ENCODE measurements at regions not wholly inside any gene's neighbourhood (a gene's known extent, or its start where the extent isn't known, plus 50 kb on each side); places are given as distances from the start of the nearest gene placed in this dataset.
"Not testable (repeated sequence)": the region's sequence is repeated elsewhere in the genome, so short reads cannot be mapped to it uniquely, and the experiment has no call there.

- no peak for DNase-seq
Observed at GRCh38 chr5:66354422-66354821, 210.3 kb downstream of the SREK1 start.

GRCh38 chr5:66356011-66356565 is 212.0 kb downstream of the SREK1 start:
- DNase-seq = no peak

DNA sequence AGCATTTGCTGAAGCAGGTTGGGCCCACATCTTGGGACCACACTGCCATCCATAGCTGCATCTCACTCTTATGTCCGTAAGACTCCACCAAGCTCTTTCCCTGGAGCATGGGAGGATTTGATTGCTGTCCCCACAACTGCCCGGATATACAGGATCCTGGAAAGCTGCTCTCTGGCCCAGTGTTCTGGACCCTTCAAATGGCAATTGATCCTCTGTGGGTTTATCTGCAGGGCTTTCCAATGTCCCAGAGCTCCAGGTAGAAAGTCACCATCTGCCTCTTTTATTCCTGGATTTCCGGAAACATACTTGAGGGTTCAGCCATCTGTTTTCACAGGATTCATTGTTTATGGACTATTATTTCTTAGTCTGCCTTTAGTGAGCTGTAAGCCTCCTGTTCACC is 214.6 kb downstream of the SREK1 start:
- DNase-seq = no peak

- DNase-seq = no peak
Observed at GRCh38 chr5:66361070-66361469, 217.0 kb downstream of the SREK1 start.

DNA sequence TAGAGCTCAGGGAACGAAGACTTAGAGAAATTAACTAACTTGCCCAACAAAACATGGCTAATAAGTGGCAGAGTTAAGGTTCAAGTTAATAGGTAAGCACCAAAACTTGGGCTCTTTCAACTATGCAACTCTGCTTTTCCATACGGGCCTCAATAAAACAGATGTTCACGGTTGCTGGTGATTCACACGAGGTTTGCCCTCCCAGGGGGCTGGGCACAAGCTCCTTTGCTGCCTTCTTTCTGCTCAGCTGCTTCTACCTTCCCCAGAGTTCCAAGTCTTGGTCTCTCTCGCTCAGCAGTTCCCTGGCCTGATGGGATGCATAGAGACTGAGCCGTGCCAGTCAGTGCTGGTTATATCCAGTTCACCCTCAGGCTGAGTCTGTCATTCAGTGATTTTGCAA is 217.9 kb downstream of the SREK1 start:
- DNase-seq = no peak

DNA sequence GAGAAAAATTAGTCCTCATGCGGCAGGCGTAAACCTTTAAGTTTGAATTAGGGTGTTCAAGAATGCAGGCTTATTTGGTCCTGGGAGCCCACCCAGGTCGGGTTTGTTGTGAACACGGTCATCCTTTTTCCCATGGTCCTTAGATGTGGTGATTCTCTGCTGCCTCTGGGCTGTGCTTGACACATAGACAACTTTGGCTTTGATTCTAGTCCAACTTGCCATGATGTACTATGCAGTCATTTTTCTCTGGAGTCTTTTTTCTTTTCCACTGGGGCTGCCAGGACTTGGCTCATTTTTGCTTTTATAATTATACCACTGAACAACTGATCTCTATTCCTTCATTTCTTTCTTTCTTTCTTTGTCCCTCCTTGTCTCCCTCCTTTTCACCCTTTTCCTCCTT is 218.6 kb downstream of the SREK1 start:
- DNase-seq = no peak

DNA sequence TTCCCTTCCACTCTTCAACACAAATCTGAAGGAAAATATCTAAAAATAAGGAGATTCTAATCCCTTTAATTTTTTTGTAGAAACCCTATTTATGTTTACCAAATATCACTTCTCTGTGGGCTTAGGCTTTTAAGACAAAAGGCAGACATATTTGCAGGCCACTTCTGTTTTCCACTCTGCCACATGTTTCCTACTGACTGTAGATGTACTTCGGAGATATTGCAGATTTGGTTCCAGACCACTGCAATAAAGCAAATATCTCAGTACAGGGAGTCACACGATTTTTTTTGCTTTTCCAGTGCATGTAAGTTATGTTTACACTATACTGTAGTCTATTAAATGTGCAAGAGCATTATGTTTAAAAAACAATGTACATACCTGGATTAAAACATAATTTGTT is 219.0 kb downstream of the SREK1 start:
- DNase-seq = no peak

DNA sequence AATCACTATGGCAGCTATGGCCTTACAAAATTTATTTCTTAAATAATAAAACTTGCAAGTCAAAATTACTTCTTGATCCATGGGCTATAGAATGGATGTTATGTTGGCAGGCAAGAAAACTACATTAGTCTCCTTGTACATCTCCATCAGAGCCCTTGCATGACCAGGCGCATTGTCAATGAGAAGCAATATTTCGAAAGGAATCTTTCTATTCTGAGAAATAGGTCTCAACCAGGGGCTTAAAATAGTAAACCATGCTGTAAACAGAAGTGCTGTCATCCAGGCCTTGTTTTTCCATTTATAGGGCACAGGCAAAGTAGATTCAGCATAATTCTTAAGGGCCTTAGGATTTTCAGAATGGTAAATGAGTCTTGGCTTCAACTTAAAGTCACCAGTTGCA is 220.1 kb downstream of the SREK1 start:
- DNase-seq = no peak

- no peak for DNase-seq
Observed at GRCh38 chr5:66365981-66366380, 221.9 kb downstream of the SREK1 start.

DNA sequence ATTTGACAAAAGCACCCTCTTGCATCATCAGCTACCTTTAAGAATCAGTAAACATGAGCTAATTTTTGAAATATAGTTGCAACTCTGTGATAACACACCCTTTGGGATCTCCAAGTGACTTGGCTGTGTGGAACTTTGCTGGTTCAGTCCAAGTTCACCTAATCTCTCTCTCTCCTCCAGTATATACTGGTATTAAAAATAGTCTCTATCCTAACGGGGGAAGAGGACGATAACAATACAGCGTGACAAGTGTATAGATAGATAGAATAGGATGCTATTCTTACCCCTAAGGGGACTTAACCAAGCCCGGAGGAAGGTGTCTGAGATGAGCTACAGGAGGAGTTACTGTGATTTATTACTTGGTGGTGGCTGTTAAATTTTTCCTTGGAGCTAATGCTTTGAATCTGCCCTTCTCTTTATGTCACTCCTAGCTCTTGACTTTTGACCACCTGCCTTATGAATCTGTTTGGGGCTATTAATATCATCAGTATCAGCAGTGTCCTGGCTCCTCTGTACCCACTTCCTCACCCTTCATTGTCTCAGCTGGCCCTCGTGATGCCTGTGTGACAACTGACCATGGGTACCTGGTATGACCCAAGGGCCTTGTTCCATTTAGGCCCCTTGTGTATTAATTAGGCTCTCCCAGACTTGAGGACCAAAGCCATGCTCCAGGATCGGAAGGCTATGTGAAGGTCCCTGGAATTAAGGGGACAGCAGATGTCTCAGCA is 223.9 kb downstream of the SREK1 start:
- no peak for DNase-seq

DNA sequence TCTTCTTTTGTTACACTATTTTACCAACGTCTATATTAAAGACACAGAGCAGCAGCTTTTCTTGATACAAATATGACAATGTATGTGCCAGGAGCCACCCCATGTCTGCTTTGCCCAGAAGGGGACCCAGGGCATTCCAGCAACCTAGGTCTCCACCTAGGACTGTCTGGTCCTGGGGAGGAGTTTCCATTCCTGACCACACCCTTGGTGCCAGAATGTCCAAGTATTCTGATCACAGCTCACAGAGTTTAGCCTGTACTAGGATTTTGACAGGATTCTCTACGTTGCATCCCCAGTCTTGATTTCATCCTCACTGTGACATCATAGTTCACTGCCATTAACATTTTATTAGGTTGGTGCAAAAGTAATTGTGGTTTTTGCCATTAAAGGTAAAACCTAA is 224.7 kb downstream of the SREK1 start:
- no peak for DNase-seq

GRCh38 chr5:66377747-66378146 is 218.4 kb upstream of the MAST4 start:
- DNase-seq = no peak

GRCh38 chr5:66378407-66378806 is 217.8 kb upstream of the MAST4 start:
- DNase-seq = no peak

- DNase-seq = no peak
Observed at GRCh38 chr5:66382152-66382551, 214.0 kb upstream of the MAST4 start.

DNA sequence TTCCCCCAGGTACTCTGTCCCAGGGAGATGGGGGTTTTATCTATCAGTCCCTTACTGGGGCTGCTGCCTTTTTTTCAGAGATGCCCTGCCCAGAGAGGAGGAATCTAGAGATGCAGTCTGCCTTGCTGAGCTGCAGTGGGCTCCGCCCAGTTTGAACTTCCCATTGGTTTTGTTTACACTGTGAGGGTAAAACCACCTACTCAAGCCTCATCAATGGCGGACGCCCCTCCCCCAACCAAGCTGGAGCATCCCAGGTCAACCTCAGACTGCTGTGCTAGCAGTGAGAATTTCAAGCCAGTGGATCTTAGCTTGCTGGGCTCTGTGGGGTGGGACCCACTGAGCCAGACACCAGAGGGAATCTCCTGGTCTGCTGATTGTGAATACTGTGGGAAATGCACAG is 191.0 kb upstream of the MAST4 start:
- DNase-seq = not testable (repeated sequence)

GRCh38 chr5:66406761-66407336 is 189.3 kb upstream of the MAST4 start:
- no peak for DNase-seq

- no peak for DNase-seq
Observed at GRCh38 chr5:66407765-66408164, 188.4 kb upstream of the MAST4 start.

DNA sequence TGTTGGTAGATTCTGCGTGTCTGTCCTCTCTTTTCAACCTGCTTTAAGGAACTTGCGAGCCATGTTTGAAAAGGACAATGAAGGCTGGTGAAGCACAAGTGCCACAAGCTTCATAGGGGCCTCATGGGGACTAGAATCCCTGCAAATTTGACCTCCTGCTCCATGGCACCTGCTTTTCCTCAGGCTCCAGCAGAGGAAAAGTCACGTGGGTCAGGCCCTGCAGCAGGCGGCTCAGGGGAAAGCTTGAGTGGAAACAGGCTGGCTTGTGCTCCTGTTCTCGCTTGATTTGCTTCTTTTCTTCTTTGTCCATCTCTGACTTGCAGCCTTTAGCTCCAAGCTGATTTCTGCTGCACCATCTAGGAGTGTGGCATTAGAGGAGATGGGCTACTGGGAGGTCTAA is 187.6 kb upstream of the MAST4 start:
- DNase-seq = no peak

GRCh38 chr5:66410122-66410521 is 186.1 kb upstream of the MAST4 start:
- no peak for DNase-seq

- DNase-seq = no peak
Observed at GRCh38 chr5:66411701-66412100, 184.5 kb upstream of the MAST4 start.

- DNase-seq = no peak
Observed at GRCh38 chr5:66413931-66414330, 182.3 kb upstream of the MAST4 start.

DNA sequence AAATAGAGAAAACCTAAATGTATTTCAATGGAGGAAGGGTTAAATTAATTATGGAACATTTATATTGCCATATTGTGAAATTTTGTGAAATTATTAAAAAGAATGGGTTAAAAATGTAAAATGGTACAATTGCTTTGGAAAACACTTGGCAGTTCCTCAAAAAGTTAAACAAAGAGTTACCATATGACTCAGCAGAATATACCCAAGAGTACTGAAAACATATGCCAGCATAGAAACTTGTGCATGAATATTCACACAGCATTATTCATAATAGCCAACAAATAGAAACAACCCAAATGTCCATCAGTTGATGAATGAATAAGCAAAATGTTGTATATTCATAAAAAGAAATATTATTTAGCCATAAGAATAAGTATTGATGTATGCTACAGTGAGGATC is 181.0 kb upstream of the MAST4 start:
- no peak for DNase-seq

DNA sequence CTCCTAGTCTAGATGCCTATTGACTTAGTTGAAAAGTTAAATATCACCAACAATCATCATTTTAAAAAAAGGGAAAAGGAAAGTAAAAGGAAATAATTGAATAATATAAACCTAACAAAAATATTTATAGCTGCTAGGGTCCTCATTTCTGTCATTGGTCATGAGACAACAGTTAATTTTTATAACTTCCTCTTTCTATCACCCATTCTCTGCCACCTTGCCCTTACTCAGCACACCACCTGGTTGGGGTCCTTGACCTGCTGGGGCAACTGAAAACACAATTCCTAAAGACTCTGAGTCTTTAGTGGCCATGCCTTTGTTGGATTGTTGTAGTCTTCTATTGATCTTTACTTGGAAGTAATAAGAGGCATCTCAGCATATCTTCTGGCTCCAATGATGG is 179.5 kb upstream of the MAST4 start:
- DNase-seq = no peak

DNA sequence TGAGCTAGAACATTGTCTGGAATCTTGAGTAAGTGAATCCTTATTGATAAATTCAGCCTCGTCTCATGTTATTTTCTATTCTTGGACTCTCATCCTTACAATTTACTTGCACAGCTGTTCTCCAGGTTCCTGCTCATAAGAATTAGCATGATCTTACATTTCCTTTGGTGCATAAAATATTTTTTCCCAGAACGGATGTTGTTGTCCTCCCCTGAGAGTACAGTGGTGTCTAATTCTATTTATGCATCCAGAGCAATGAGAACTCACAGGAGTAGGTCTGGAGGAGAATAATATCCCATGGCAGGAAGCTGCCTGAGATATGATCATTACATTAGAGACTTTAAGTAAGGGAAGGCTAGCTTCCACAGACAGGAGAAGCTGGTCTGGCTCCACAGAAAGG is 178.4 kb upstream of the MAST4 start:
- no peak for DNase-seq

- no peak for DNase-seq
Observed at GRCh38 chr5:66423484-66423883, 172.7 kb upstream of the MAST4 start.

All from AML-193 (cell line).